A549 (cell line): ENCODE measurements at regions not wholly inside any gene's neighbourhood (a gene's known extent, or its start where the extent isn't known, plus 50 kb on each side); places are given as distances from the start of the nearest gene placed in this dataset.

ENCODE experiments used
- ATAC-seq, 2 experiments: fragments of 200-7000 bp in 1 of 2; fragments of >200 bp in 1 of 2; cut with Nextera tagmentation in 1 of 2; cut with Tn5 transposase in 1 of 2; 3 replicates each; pipeline versions ENCODE4 v1.8.0 to v1.9.1; 2018 to 2020; ENCODE audit warnings: mild to moderate bottlenecking in 1 of 2, moderate library complexity in 1 of 2
- CTCF ChIA-PET: fragments of 300-600 bp; sonication (Branson Sonifier 250); formaldehyde crosslinking; extraction: SDS; loops from one replicate; lab custom pipeline; 2021; ENCODE audit warnings: antibody characterized with exemption, inconsistent platforms; lab: Yijun Ruan, JAX
- POLR2A ChIA-PET: fragments of 350-600 bp; formaldehyde crosslinking; extraction: SDS; loops from one replicate; lab custom pipeline; 2021; ENCODE audit warnings: antibody characterized with exemption, inconsistent platforms; lab: Yijun Ruan, JAX
- DNase-seq, 2 experiments: peaks; one replicate each; pipeline versions ENCODE4 v3.0.0 to v3.0.0-alpha.2; 2011 to 2016; ENCODE audit warnings: low read depth in 1 of 2, low spot score in 1 of 2
- FAIRE-seq: peaks from 2 replicates; lab custom pipeline; 2011; peaks lifted over from hg19 to GRCh38; lab: Jason Lieb, UNC
- H3K27ac ChIP-seq, 2 experiments: fragments of >200 bp; sonication (Bioruptor Twin); formaldehyde crosslinking; 3 replicates each; pipeline ENCODE4 v1.5.1; 2016 to 2017
- H3K4me1 ChIP-seq: fragments of >200 bp; sonication (Bioruptor Twin); formaldehyde crosslinking; 3 replicates; pipeline ENCODE4 v1.6.1; 2016
- H3K4me2 ChIP-seq: fragments of >200 bp; sonication (Bioruptor Twin); formaldehyde crosslinking; 3 replicates; pipeline ENCODE4 v1.6.1; 2016
- H3K4me3 ChIP-seq: fragments of >200 bp; sonication (Bioruptor Twin); formaldehyde crosslinking; 3 replicates; pipeline ENCODE4 v1.5.1; 2016
- H3K9me3 ChIP-seq: fragments of >200 bp; sonication (Bioruptor Twin); formaldehyde crosslinking; 3 replicates; pipeline ENCODE4 v1.6.1; 2016
- CBX8 ChIP-seq: fragments of 200-600 bp; sonication (generic); IDR thresholded peaks from 2 replicates; pipeline ENCODE4 v1.6.1; 2016
- CHD2 ChIP-seq: fragments of 150-350 bp; IDR thresholded peaks from 2 replicates; pipeline ENCODE4 v1.6.1; 2014; ENCODE audit warnings: low read length; ENCODE audit not compliant: partially characterized antibody
- CHD4 ChIP-seq: fragments of 200-600 bp; sonication (generic); IDR thresholded peaks from 2 replicates; pipeline ENCODE4 v1.6.1; 2016; ENCODE audit warnings: antibody characterized with exemption, mild to moderate bottlenecking, borderline replicate concordance
- FOSB ChIP-seq: fragments of 250-450 bp; sonication (Bioruptor Pico); IDR thresholded peaks from 2 replicates; pipeline ENCODE4 v1.5.0; 2020; ENCODE audit warnings: mild to moderate bottlenecking, moderate library complexity
- HOXA7 ChIP-seq: fragments of 250-450 bp; sonication (Bioruptor Pico); IDR thresholded peaks from 2 replicates; pipeline ENCODE4 v1.5.0; 2020; ENCODE audit warnings: mild to moderate bottlenecking, moderate library complexity
- HOXB13 ChIP-seq: fragments of 250-450 bp; sonication (Bioruptor Pico); IDR thresholded peaks from 2 replicates; pipeline ENCODE4 v1.5.0; 2020; ENCODE audit warnings: low read depth, mild to moderate bottlenecking, moderate library complexity
- HOXB5 ChIP-seq: fragments of 250-450 bp; sonication (Bioruptor Pico); IDR thresholded peaks from 2 replicates; pipeline ENCODE4 v1.5.0; 2020; ENCODE audit warnings: mild to moderate bottlenecking, moderate library complexity
- MAFK ChIP-seq: fragments of 450-650 bp; IDR thresholded peaks from 2 replicates; pipeline ENCODE4 v1.6.1; 2014; ENCODE audit not compliant: partially characterized antibody
- MYC ChIP-seq: IDR thresholded peaks from 2 replicates; pipeline ENCODE4 v1.6.1; 2012; ENCODE audit warnings: mild to moderate bottlenecking, inconsistent platforms, low read length, improper control_type of control experiment, borderline replicate concordance
- NFE2L2 ChIP-seq: fragments of 150-350 bp; conservative IDR thresholded peaks from 2 replicates; pipeline ENCODE4 v1.6.1; 2014; ENCODE audit warnings: low read length
- NPAS2 ChIP-seq: fragments of 250-450 bp; sonication (Bioruptor Pico); IDR thresholded peaks from 2 replicates; pipeline ENCODE4 v1.8.0; 2022; ENCODE audit warnings: mild to moderate bottlenecking, moderate library complexity, borderline replicate concordance
- RAD21 ChIP-seq, 2 experiments: fragments of >200 bp in 1 of 2; sonication (Bioruptor Twin) in 1 of 2; formaldehyde crosslinking in 1 of 2; IDR thresholded peaks in 1 of 2; conservative IDR thresholded peaks in 1 of 2; 2 replicates in 1 of 2; 3 replicates in 1 of 2; pipeline ENCODE4 v1.6.1; 2012 to 2018; ENCODE audit warnings: inconsistent platforms in 1 of 2
- RCOR1 ChIP-seq: fragments of 150-350 bp; IDR thresholded peaks from 2 replicates; pipeline ENCODE4 v1.6.1; 2014; ENCODE audit warnings: antibody characterized with exemption, low read length, low read depth
- RNF2 ChIP-seq: fragments of 200-600 bp; sonication (generic); IDR thresholded peaks from 2 replicates; pipeline ENCODE4 v1.6.1; 2016; ENCODE audit warnings: low read depth, mild to moderate bottlenecking, antibody characterized with exemption, moderate library complexity, borderline replicate concordance
- SREBF2 ChIP-seq: fragments of 450-650 bp; IDR thresholded peaks from 2 replicates; pipeline ENCODE4 v1.6.1; 2014; ENCODE audit warnings: mild to moderate bottlenecking, moderate library complexity
- TP53 ChIP-seq: fragments of 250-450 bp; sonication (Bioruptor Pico); IDR thresholded peaks from 2 replicates; pipeline ENCODE4 v1.5.0; 2021; ENCODE audit warnings: mild to moderate bottlenecking, moderate library complexity
- ZC3H11A ChIP-seq: fragments of 450-650 bp; IDR thresholded peaks from 2 replicates; pipeline ENCODE4 v1.6.1; 2014; ENCODE audit warnings: antibody characterized with exemption, mild to moderate bottlenecking
- ZNF302 ChIP-seq: fragments of 250-450 bp; sonication (Bioruptor Pico); IDR thresholded peaks from 2 replicates; pipeline ENCODE4 v1.9.0; 2021; ENCODE audit warnings: inconsistent platforms, mild to moderate bottlenecking, moderate library complexity
- WGBS: methylation state at CpG from one replicate; pipeline ENCODE4 v1.1.6; 2017; ENCODE audit errors: missing lambda C conversion rate; 5-methylcytosine and 5-hydroxymethylcytosine counted together
- TF ChIP-seq, protein P1 (sequence below): fragments of 250-450 bp; sonication (Bioruptor Pico); IDR thresholded peaks from 2 replicates; pipeline ENCODE4 v1.5.0; 2020; ENCODE audit warnings: low read depth, mild to moderate bottlenecking, moderate library complexity
- TF ChIP-seq, protein P2 (sequence below): fragments of >200 bp; sonication (Bioruptor Twin); formaldehyde crosslinking; IDR thresholded peaks from 2 replicates; pipeline ENCODE4 v1.6.1; 2016
- TF ChIP-seq, protein P3 (sequence below): IDR thresholded peaks from 2 replicates; pipeline ENCODE4 v1.6.1; 2012; ENCODE audit warnings: low read depth, borderline replicate concordance
- TF ChIP-seq, protein P4 (sequence below): fragments of 150-350 bp; IDR thresholded peaks from 2 replicates; pipeline ENCODE4 v1.6.1; 2014; ENCODE audit warnings: low read depth, mild to moderate bottlenecking, low read length
- TF ChIP-seq, protein P5 (sequence below): IDR thresholded peaks from 2 replicates; pipeline ENCODE4 v1.6.1; 2012
- TF ChIP-seq, protein P6 (sequence below): fragments of >200 bp; sonication (Bioruptor Twin); formaldehyde crosslinking; IDR thresholded peaks from 3 replicates; pipeline ENCODE4 v1.5.1; 2016

DNA sequence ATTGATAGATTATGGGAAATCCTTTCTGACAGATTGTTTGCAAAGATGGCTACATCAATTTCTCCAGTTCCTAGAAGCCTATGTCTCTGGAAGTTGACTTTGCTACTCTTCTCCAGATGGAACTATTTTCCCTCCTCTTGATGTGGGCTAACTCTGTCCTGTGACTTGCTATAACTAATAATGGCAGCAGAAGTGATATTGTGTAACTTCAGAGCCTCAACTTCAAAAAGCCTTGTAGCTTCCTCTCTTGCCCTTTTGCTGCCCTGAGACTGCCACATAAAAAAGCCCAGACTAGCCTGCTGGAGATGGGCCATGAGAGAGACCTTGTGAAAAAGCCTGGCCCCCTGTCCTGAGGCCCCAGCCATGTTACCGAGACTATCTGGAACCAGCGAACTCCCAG, 210.7 kb upstream of the SLC7A11 start:
- no peak for DNase-seq
- Histone ChIP-seq H3K4me2 (no peak overlapping the region), H3K4me3 (no peak overlapping the region), H3K27ac (no peak overlapping the region), H3K4me1 (no peaks in the 10 kb centered on the region), H3K9me3 (no peaks in the 10 kb centered on the region)
- WGBS = 100% methylated on average over 2 of the region's 2 CpGs
- TF ChIP-seq CHD2 (no peak), MAFK (no peak), RCOR1 (no peak), CHD4 (no peak), ZNF302 (CRISPR knock-in tag) (no peak), RAD21 (conservative IDR thresholded peaks at IDR 0.05 in 1 of 2, IDR thresholded peaks at IDR 0.05 in 1 of 2) (no peak), MYC (no peak), TP53 (CRISPR knock-in tag) (no peak), NFE2L2 (no peak), FOSB (CRISPR knock-in tag) (no peak), HOXB13 (CRISPR knock-in tag) (no peak), HOXA7 (no peak)
- TF ChIP-seq, protein P1, sequence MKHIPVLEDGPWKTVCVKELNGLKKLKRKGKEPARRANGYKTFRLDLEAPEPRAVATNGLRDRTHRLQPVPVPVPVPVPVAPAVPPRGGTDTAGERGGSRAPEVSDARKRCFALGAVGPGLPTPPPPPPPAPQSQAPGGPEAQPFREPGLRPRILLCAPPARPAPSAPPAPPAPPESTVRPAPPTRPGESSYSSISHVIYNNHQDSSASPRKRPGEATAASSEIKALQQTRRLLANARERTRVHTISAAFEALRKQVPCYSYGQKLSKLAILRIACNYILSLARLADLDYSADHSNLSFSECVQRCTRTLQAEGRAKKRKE (CRISPR knock-in tag) = no peak
- TF ChIP-seq, protein P2, sequence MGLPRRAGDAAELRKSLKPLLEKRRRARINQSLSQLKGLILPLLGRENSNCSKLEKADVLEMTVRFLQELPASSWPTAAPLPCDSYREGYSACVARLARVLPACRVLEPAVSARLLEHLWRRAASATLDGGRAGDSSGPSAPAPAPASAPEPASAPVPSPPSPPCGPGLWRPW = no peak
- TF ChIP-seq, protein P3, sequence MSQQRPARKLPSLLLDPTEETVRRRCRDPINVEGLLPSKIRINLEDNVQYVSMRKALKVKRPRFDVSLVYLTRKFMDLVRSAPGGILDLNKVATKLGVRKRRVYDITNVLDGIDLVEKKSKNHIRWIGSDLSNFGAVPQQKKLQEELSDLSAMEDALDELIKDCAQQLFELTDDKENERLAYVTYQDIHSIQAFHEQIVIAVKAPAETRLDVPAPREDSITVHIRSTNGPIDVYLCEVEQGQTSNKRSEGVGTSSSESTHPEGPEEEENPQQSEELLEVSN = no peak
- TF ChIP-seq, protein P4, sequence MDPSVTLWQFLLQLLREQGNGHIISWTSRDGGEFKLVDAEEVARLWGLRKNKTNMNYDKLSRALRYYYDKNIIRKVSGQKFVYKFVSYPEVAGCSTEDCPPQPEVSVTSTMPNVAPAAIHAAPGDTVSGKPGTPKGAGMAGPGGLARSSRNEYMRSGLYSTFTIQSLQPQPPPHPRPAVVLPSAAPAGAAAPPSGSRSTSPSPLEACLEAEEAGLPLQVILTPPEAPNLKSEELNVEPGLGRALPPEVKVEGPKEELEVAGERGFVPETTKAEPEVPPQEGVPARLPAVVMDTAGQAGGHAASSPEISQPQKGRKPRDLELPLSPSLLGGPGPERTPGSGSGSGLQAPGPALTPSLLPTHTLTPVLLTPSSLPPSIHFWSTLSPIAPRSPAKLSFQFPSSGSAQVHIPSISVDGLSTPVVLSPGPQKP = no peak
- TF ChIP-seq, protein P5, sequence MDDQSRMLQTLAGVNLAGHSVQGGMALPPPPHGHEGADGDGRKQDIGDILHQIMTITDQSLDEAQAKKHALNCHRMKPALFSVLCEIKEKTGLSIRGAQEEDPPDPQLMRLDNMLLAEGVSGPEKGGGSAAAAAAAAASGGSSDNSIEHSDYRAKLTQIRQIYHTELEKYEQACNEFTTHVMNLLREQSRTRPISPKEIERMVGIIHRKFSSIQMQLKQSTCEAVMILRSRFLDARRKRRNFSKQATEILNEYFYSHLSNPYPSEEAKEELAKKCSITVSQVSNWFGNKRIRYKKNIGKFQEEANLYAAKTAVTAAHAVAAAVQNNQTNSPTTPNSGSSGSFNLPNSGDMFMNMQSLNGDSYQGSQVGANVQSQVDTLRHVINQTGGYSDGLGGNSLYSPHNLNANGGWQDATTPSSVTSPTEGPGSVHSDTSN = no peak
- no peak for ATAC-seq
- ChIA-PET CTCF (no interaction called here), POLR2A (no interaction called here)
- FAIRE-seq = no peak

DNA sequence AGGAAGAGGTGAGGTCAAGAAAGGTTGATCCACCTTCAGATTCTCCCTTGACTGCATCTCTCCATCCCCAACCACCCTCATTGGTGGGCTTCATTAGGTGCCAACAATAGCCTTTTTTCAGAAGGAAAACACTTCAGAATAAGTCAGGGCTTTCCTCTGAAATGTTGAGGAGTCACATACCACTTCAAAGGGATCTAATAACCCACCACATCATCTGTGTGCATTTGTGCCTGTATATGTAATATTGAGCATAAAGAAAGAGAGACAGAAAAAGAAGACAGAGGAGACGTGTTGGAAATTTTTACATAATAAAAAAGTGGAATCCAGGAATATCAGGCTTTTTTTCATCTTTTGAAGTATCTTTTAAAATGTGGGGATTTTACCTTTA, 209.1 kb upstream of the SLC7A11 start:
- DNase-seq (no peak), ATAC-seq (no peak), FAIRE-seq (no peak)
- WGBS = 46% methylated on average over 1 of the region's 1 CpG
- CTCF ChIA-PET = no interaction called here
- Histone ChIP-seq H3K4me1 (no peaks in the 10 kb centered on the region), H3K9me3 (no peaks in the 10 kb centered on the region), H3K27ac (no peak overlapping the region), H3K4me2 (no peak overlapping the region), H3K4me3 (no peak overlapping the region)
- TF ChIP-seq RNF2 = no peak
- TF ChIP-seq CHD2 = no peak
- TF ChIP-seq CBX8 = no peak
- no peak for TF ChIP-seq MAFK
- TF ChIP-seq SREBF2 = no peak
- TF ChIP-seq, protein P6, sequence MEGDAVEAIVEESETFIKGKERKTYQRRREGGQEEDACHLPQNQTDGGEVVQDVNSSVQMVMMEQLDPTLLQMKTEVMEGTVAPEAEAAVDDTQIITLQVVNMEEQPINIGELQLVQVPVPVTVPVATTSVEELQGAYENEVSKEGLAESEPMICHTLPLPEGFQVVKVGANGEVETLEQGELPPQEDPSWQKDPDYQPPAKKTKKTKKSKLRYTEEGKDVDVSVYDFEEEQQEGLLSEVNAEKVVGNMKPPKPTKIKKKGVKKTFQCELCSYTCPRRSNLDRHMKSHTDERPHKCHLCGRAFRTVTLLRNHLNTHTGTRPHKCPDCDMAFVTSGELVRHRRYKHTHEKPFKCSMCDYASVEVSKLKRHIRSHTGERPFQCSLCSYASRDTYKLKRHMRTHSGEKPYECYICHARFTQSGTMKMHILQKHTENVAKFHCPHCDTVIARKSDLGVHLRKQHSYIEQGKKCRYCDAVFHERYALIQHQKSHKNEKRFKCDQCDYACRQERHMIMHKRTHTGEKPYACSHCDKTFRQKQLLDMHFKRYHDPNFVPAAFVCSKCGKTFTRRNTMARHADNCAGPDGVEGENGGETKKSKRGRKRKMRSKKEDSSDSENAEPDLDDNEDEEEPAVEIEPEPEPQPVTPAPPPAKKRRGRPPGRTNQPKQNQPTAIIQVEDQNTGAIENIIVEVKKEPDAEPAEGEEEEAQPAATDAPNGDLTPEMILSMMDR = no peak
- TF ChIP-seq, protein P3 = no peak
- no peak for TF ChIP-seq HOXB5 (CRISPR knock-in tag)
- TF ChIP-seq NPAS2 (CRISPR knock-in tag) = no peak
- TF ChIP-seq ZC3H11A = no peak
- POLR2A ChIA-PET = no interaction called here
